Naive B cell (primary cell): ENCODE measurements at regions not wholly inside any gene's neighbourhood (a gene's known extent, or its start where the extent isn't known, plus 50 kb on each side); places are given as distances from the start of the nearest gene placed in this dataset.
"Not testable (repeated sequence)": the region's sequence is repeated elsewhere in the genome, so short reads cannot be mapped to it uniquely, and the experiment has no call there.

Experiments
- ATAC-seq, 2 donors: fragments of 150-1000 bp; cut with Tn5 transposase; 2 replicates each; pipeline ENCODE4 v1.10.0; 2021; ENCODE audit warnings: low read depth in 2 of 2, mild to moderate bottlenecking in 2 of 2, moderate library complexity in 2 of 2
- DNase-seq: peaks from one replicate; pipeline ENCODE4 v3.0.0; 2022
- H3K27ac Mint-ChIP-seq, 6 donors: one replicate each; pipeline ENCODE4 v1.8.0; 2020 to 2022; ENCODE audit warnings: mild to moderate bottlenecking in 6 of 6, mixed read lengths in 6 of 6, moderate library complexity in 5 of 6, inconsistent platforms in 2 of 6
- H3K27me3 Mint-ChIP-seq, 3 donors: one replicate each; pipeline ENCODE4 v1.8.0; 2021 to 2022; ENCODE audit warnings: mixed read lengths in 3 of 3, mild to moderate bottlenecking in 1 of 3
- H3K36me3 Mint-ChIP-seq, 2 donors: one replicate each; pipeline ENCODE4 v1.8.0; 2020 to 2022; ENCODE audit warnings: mixed read lengths in 2 of 2, inconsistent platforms in 1 of 2, mild to moderate bottlenecking in 1 of 2
- H3K4me1 Mint-ChIP-seq, 3 donors: one replicate each; pipeline ENCODE4 v1.8.0; 2020 to 2022; ENCODE audit warnings: mixed read lengths in 3 of 3, inconsistent platforms in 1 of 3, mild to moderate bottlenecking in 1 of 3, moderate library complexity in 1 of 3
- H3K4me3 Mint-ChIP-seq, 8 donors: one replicate each; pipeline ENCODE4 v1.8.0; 2020 to 2022; ENCODE audit warnings: mild to moderate bottlenecking in 8 of 8, mixed read lengths in 8 of 8, moderate library complexity in 8 of 8, inconsistent platforms in 2 of 8
- H3K9me3 Mint-ChIP-seq, 7 donors: one replicate each; pipeline ENCODE4 v1.8.0; 2020 to 2022; ENCODE audit warnings: mixed read lengths in 7 of 7, mild to moderate bottlenecking in 5 of 7, inconsistent platforms in 2 of 7, moderate library complexity in 1 of 7

- DNase-seq, ATAC-seq, H3K4me3 Mint-ChIP-seq, H3K9me3 Mint-ChIP-seq, H3K36me3 Mint-ChIP-seq, H3K27me3 Mint-ChIP-seq, H3K4me1 Mint-ChIP-seq, H3K27ac Mint-ChIP-seq: not testable (repeated sequence)
These were observed 184.8 kb upstream of the FAM240B start for GRCh38 chr9:38904719-38905118.

- not testable (repeated sequence) for H3K9me3 Mint-ChIP-seq, ATAC-seq, H3K36me3 Mint-ChIP-seq, DNase-seq, H3K27ac Mint-ChIP-seq, H3K4me1 Mint-ChIP-seq, H3K4me3 Mint-ChIP-seq, H3K27me3 Mint-ChIP-seq
These were observed 181.7 kb upstream of the FAM240B start for GRCh38 chr9:38901534-38902177.

- not testable (repeated sequence) for H3K4me3 Mint-ChIP-seq, H3K27ac Mint-ChIP-seq, H3K36me3 Mint-ChIP-seq, DNase-seq, H3K9me3 Mint-ChIP-seq, H3K4me1 Mint-ChIP-seq, ATAC-seq, H3K27me3 Mint-ChIP-seq
These were observed 176.5 kb upstream of the FAM240B start for GRCh38 chr9:38896404-38896803.

GRCh38 chr9:38895227-38895626 is 175.3 kb upstream of the FAM240B start:
- H3K9me3 Mint-ChIP-seq, DNase-seq, H3K27ac Mint-ChIP-seq, H3K4me3 Mint-ChIP-seq, H3K27me3 Mint-ChIP-seq, ATAC-seq, H3K4me1 Mint-ChIP-seq, H3K36me3 Mint-ChIP-seq: not testable (repeated sequence)

- not testable (repeated sequence) for ATAC-seq, H3K9me3 Mint-ChIP-seq, H3K36me3 Mint-ChIP-seq, H3K27ac Mint-ChIP-seq, DNase-seq, H3K4me3 Mint-ChIP-seq, H3K4me1 Mint-ChIP-seq, H3K27me3 Mint-ChIP-seq
These were observed 172.8 kb upstream of the FAM240B start for GRCh38 chr9:38892539-38893232.

GRCh38 chr9:38886076-38886475 is 166.1 kb upstream of the FAM240B start:
- ATAC-seq, DNase-seq, H3K9me3 Mint-ChIP-seq, H3K4me1 Mint-ChIP-seq, H3K4me3 Mint-ChIP-seq, H3K36me3 Mint-ChIP-seq, H3K27ac Mint-ChIP-seq, H3K27me3 Mint-ChIP-seq: not testable (repeated sequence)

- H3K36me3 Mint-ChIP-seq, H3K9me3 Mint-ChIP-seq: not testable (repeated sequence)
These were observed 155.7 kb upstream of the FAM240B start for GRCh38 chr9:38875616-38876015.

GRCh38 chr9:38871282-38871940 is 151.5 kb upstream of the FAM240B start:
- not testable (repeated sequence) for DNase-seq, H3K27me3 Mint-ChIP-seq, ATAC-seq, H3K4me1 Mint-ChIP-seq, H3K9me3 Mint-ChIP-seq, H3K4me3 Mint-ChIP-seq, H3K36me3 Mint-ChIP-seq, H3K27ac Mint-ChIP-seq

More at GRCh38 chr9:38875616-38876015, 155.7 kb upstream of the FAM240B start:
- H3K27ac Mint-ChIP-seq, H3K4me1 Mint-ChIP-seq, H3K4me3 Mint-ChIP-seq, H3K27me3 Mint-ChIP-seq, DNase-seq, ATAC-seq: not testable (repeated sequence)

- H3K36me3 Mint-ChIP-seq, ATAC-seq, H3K4me3 Mint-ChIP-seq, DNase-seq, H3K27ac Mint-ChIP-seq, H3K4me1 Mint-ChIP-seq, H3K9me3 Mint-ChIP-seq, H3K27me3 Mint-ChIP-seq: not testable (repeated sequence)
These were observed 139.9 kb upstream of the FAM240B start for GRCh38 chr9:38859827-38860226.

GRCh38 chr9:38848966-38849365 is 129.0 kb upstream of the FAM240B start:
- not testable (repeated sequence) for H3K36me3 Mint-ChIP-seq, H3K4me1 Mint-ChIP-seq, H3K27me3 Mint-ChIP-seq, H3K4me3 Mint-ChIP-seq, ATAC-seq, H3K27ac Mint-ChIP-seq, DNase-seq, H3K9me3 Mint-ChIP-seq

GRCh38 chr9:38840213-38840612 is 120.3 kb upstream of the FAM240B start:
- H3K36me3 Mint-ChIP-seq, H3K9me3 Mint-ChIP-seq, H3K4me3 Mint-ChIP-seq, H3K27me3 Mint-ChIP-seq, H3K27ac Mint-ChIP-seq, DNase-seq, ATAC-seq, H3K4me1 Mint-ChIP-seq: not testable (repeated sequence)

GRCh38 chr9:38833706-38834105 is 113.8 kb upstream of the FAM240B start:
- not testable (repeated sequence) for H3K27ac Mint-ChIP-seq, H3K4me1 Mint-ChIP-seq, H3K4me3 Mint-ChIP-seq, H3K27me3 Mint-ChIP-seq, DNase-seq, ATAC-seq, H3K9me3 Mint-ChIP-seq, H3K36me3 Mint-ChIP-seq

GRCh38 chr9:38813855-38814254 is 93.9 kb upstream of the FAM240B start:
- H3K4me1 Mint-ChIP-seq, H3K27me3 Mint-ChIP-seq, ATAC-seq, H3K4me3 Mint-ChIP-seq, H3K9me3 Mint-ChIP-seq, H3K27ac Mint-ChIP-seq, DNase-seq, H3K36me3 Mint-ChIP-seq: not testable (repeated sequence)

- H3K36me3 Mint-ChIP-seq, H3K9me3 Mint-ChIP-seq, H3K4me3 Mint-ChIP-seq, H3K4me1 Mint-ChIP-seq, DNase-seq, H3K27me3 Mint-ChIP-seq, ATAC-seq, H3K27ac Mint-ChIP-seq: not testable (repeated sequence)
These were observed 88.1 kb upstream of the FAM240B start for GRCh38 chr9:38807919-38808459.
